Naive thymus-derived CD8-positive, alpha-beta T cell (primary cell): ENCODE measurements at regions not wholly inside any gene's neighbourhood (a gene's known extent, or its start where the extent isn't known, plus 50 kb on each side); places are given as distances from the start of the nearest gene placed in this dataset.
"Not testable (repeated sequence)": the region's sequence is repeated elsewhere in the genome, so short reads cannot be mapped to it uniquely, and the experiment has no call there.

Experiments used
- ATAC-seq, 2 donors: fragments of 150-1000 bp; cut with Tn5 transposase in 1 of 2; sonication (Bioruptor Pico), chemical (Tn5 transposase) in 1 of 2; 1 replicate in 1 of 2; 2 replicates in 1 of 2; pipeline ENCODE4 v1.10.0; 2021; ENCODE audit warnings: mild to moderate bottlenecking in 2 of 2, moderate library complexity in 2 of 2
- POLR2A ChIA-PET: fragments of 350-600 bp; sonication (Branson Sonifier 250); formaldehyde crosslinking; loops from one replicate; lab custom pipeline; 2021; ENCODE audit warnings: antibody characterized with exemption; lab: Charles Lee
- DNase-seq, 10 donors: peaks; one replicate each; pipeline versions ENCODE4 v3.0.0 to v3.0.0-alpha.2; 2020 to 2022
- H3K27ac Mint-ChIP-seq, 10 donors: one replicate each; pipeline ENCODE4 v1.8.0; 2020 to 2022; ENCODE audit warnings: mild to moderate bottlenecking in 10 of 10, mixed read lengths in 10 of 10, moderate library complexity in 4 of 10, inconsistent platforms in 1 of 10
- H3K27me3 Mint-ChIP-seq, 5 donors: one replicate each; pipeline ENCODE4 v1.8.0; 2021 to 2022; ENCODE audit warnings: mixed read lengths in 5 of 5
- H3K36me3 Mint-ChIP-seq, 3 donors: one replicate each; pipeline ENCODE4 v1.8.0; 2020 to 2022; ENCODE audit warnings: mixed read lengths in 3 of 3, mild to moderate bottlenecking in 2 of 3, inconsistent platforms in 1 of 3
- H3K4me1 Mint-ChIP-seq, 4 donors: one replicate each; pipeline ENCODE4 v1.8.0; 2021 to 2022; ENCODE audit warnings: mixed read lengths in 4 of 4
- H3K4me3 Mint-ChIP-seq, 10 donors: one replicate each; pipeline ENCODE4 v1.8.0; 2020 to 2022; ENCODE audit warnings: mild to moderate bottlenecking in 10 of 10, mixed read lengths in 10 of 10, moderate library complexity in 6 of 10, inconsistent platforms in 1 of 10
- H3K9me3 Mint-ChIP-seq, 9 donors: one replicate each; pipeline ENCODE4 v1.8.0; 2020 to 2022; ENCODE audit warnings: mixed read lengths in 9 of 9, mild to moderate bottlenecking in 3 of 9, inconsistent platforms in 1 of 9, moderate library complexity in 1 of 9

DNA sequence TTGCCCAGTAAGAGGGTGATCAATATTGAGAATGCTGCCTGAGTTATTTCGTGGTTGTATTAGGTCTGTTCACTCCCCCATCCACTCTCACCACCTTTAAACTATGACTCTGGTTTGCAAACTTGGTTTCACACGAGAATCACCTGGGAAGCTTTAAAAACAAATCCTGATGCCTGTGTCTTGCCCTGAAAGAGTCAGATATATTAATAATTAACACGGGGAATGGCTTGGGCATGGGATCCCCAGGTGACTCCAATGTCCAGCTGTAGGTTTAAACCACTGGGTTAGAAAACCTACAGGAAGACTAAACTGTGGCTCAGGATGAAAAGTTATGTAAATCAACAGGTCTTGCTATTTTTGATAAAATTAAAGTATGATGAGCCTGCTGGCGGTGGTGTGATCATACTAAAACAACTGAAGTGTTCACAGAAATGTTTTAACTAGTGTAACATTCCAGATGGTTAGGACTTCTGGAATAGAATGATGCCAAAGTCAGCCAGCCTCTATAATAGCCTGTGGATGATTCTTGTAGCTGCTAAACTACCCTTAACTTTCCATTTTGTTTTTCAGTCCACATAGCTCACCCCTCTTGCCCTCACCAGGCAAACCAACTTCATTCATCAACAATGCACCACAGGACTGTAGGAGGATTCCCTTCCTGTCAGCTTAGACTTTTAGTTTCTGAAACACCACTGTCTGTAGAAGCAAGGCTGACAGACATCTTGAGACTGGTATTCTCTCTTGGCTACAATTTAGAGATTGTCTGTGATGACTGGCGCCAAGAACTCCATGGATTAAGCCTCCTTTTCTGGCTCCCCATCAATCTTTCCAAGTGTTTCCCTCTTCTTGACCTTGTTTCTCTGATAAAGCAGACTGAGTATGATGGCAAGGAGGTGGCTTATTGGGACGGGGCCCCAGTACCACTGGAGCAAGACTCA, 119.1 kb upstream of the ADAMTS9 start:
- no peak overlapping the region for H3K27ac Mint-ChIP-seq
- POLR2A ChIA-PET, result no interaction called here
- no peaks in the 10 kb centered on the region for H3K36me3 Mint-ChIP-seq
- H3K27me3 Mint-ChIP-seq, result peaks cover 0 to 1% (median 0%) of the 10 kb centered on the region in 5 donors
- peaks cover 0 to 10% (median 0%) of the 10 kb centered on the region in 9 donors for H3K9me3 Mint-ChIP-seq
- no peaks in the 10 kb centered on the region for H3K4me1 Mint-ChIP-seq
- no peak overlapping the region for H3K4me3 Mint-ChIP-seq
- ATAC-seq (no peak), DNase-seq (no peak)

DNA sequence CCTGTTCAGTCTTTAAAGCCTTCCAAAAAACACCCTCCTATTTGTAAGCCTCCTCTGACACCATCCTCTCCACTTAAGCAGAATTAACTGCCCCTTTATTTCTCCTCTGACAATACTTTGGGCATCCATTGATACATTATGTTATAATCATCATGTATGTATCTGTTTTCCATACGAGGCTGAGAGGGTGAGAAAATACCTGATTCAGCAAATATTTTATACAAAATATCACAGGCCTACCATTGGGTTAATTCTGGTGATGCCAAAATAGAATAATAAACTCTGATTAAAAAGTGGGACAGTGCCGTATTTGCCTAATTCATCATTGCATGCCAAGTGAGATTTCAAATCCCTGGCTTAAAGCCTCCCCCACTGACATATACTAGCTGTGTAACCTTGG, 118.2 kb upstream of the ADAMTS9 start:
- Mint-ChIP-seq H3K4me3 (no peak overlapping the region), H3K9me3 (peaks cover 0 to 10% (median 0%) of the 10 kb centered on the region in 9 donors), H3K27me3 (peaks cover 0 to 1% (median 0%) of the 10 kb centered on the region in 5 donors), H3K27ac (no peak overlapping the region), H3K36me3 (no peaks in the 10 kb centered on the region), H3K4me1 (no peaks in the 10 kb centered on the region)
- DNase-seq (no peak), ATAC-seq (no peak)
- POLR2A ChIA-PET, result no interaction called here

DNA sequence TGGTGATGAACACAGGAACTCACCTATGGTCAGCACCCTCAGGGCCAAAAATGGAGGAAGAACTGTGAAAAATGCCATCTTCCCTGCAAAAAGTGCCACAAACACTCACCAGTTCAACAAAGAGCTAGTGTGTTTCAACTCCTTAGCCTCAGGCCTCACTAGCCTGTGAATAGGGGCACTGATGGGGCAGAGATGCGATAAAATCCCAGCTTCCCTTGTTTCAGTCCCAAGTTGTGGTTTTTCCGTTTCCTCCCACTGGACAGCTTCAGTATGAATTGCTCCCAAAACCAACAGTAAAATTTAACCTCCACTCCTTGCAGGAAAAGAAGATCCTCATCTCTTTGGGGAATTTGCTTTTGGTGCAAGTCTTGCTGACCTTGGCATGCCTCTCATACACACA, 117.4 kb upstream of the ADAMTS9 start:
- no peak for DNase-seq
- no peak overlapping the region for H3K4me3 Mint-ChIP-seq
- H3K9me3 Mint-ChIP-seq, result peaks cover 0 to 10% (median 0%) of the 10 kb centered on the region in 9 donors
- no peaks in the 10 kb centered on the region for H3K4me1 Mint-ChIP-seq
- no peak overlapping the region for H3K27ac Mint-ChIP-seq
- no peaks in the 10 kb centered on the region for H3K27me3 Mint-ChIP-seq
- ATAC-seq, result no peak
- POLR2A ChIA-PET, result no interaction called here
- no peaks in the 10 kb centered on the region for H3K36me3 Mint-ChIP-seq

DNA sequence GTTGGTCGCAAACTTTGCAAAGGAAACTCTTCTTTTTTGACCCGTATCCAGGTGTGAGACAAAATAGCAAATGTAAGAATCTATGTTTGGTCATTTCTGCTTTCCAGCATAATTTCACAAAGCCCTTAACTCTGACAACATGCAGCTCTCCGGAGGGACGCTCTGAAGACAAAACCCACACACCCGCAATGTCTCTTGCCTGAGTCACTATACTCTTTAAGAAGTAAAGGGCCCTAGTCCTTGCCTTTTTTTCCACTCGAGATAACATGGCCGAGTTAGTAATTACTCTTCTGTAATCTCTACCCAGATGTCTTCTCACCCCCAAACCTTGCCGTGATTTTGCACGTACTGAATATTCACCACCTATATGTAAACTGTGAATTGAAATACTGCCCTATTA, 115.7 kb upstream of the ADAMTS9 start:
- H3K36me3 Mint-ChIP-seq, result no peaks in the 10 kb centered on the region
- H3K4me3 Mint-ChIP-seq, result no peak overlapping the region
- H3K9me3 Mint-ChIP-seq, result peaks cover 0 to 10% (median 2%) of the 10 kb centered on the region in 9 donors
- no peaks in the 10 kb centered on the region for H3K27me3 Mint-ChIP-seq
- H3K27ac Mint-ChIP-seq, result no peak overlapping the region
- POLR2A ChIA-PET, result no interaction called here
- DNase-seq (no peak), ATAC-seq (no peak)
- H3K4me1 Mint-ChIP-seq, result no peaks in the 10 kb centered on the region

DNA sequence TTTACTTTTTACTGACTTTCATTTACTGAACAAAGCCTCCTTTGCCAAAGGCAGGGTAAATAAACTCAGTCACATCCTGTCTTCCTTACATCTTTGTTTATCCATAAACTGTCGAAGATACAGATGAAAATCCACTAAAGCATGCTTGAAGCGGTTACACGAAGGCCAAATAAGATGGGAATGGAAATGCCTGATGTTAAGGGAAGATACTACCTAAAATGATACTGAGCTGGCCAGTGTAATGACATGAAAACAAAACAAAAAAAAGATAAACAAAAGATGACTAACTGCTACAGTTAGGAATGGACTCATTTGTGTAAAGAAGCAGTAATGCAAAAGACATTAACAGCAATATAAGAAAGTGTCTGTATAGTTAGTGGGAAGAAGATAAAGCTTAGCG, 114.7 kb upstream of the ADAMTS9 start:
- ATAC-seq, result no peak
- Mint-ChIP-seq H3K36me3 (no peaks in the 10 kb centered on the region), H3K4me3 (no peak overlapping the region), H3K27ac (no peak overlapping the region), H3K27me3 (no peaks in the 10 kb centered on the region), H3K9me3 (peaks cover 0 to 10% (median 2%) of the 10 kb centered on the region in 9 donors), H3K4me1 (no peaks in the 10 kb centered on the region)
- no peak for DNase-seq
- POLR2A ChIA-PET, result no interaction called here

DNA sequence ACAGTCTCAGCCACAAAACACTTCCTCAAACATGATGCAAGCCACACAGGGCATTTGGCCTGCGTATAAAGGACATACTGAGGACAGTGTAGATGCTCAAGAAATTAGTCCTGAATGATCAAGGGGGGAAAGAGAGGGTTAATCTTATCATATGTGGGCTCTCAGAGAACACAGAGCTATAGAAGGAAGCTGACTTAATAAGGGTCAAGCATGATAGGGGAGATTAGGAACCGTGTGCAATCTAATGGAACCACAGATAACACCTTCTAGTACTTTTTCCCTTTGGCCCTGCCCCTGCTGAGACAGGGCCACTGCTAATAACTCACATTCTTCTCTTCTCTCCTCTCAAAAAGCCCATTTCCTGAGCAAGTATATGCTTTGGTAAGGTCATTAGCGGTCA, 114.1 kb upstream of the ADAMTS9 start:
- ATAC-seq (no peak), DNase-seq (no peak)
- POLR2A ChIA-PET, result no interaction called here
- no peak overlapping the region for H3K27ac Mint-ChIP-seq
- no peaks in the 10 kb centered on the region for H3K4me1 Mint-ChIP-seq
- H3K4me3 Mint-ChIP-seq, result no peak overlapping the region
- H3K27me3 Mint-ChIP-seq, result no peaks in the 10 kb centered on the region
- peaks cover 0 to 13% (median 2%) of the 10 kb centered on the region in 9 donors for H3K9me3 Mint-ChIP-seq
- H3K36me3 Mint-ChIP-seq, result no peaks in the 10 kb centered on the region

DNA sequence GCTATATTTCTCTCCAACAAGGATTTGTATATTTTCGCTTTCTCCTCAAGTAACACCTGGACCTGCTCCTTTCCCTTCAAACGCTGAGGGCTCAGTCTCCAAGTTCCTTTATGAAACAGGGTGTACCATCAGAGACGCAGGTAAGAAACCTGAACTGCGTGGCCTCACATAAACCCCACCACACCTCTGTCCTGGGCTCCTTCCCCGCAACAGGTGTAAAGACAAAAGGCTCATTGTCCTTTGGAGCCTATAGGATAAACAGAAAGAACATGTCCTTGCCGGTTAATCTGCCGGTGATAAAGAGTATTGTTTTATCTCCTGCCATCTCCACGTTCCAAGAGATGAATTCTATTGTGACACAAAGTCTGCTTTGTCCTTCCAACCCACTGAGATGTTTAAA, 111.8 kb upstream of the ADAMTS9 start:
- Mint-ChIP-seq H3K9me3 (peaks cover 0 to 10% (median 0%) of the 10 kb centered on the region in 9 donors), H3K27me3 (no peaks in the 10 kb centered on the region), H3K4me3 (no peak overlapping the region), H3K36me3 (no peaks in the 10 kb centered on the region), H3K4me1 (no peaks in the 10 kb centered on the region), H3K27ac (no peak overlapping the region)
- ATAC-seq, result no peak
- POLR2A ChIA-PET, result no interaction called here
- DNase-seq, result no peak

DNA sequence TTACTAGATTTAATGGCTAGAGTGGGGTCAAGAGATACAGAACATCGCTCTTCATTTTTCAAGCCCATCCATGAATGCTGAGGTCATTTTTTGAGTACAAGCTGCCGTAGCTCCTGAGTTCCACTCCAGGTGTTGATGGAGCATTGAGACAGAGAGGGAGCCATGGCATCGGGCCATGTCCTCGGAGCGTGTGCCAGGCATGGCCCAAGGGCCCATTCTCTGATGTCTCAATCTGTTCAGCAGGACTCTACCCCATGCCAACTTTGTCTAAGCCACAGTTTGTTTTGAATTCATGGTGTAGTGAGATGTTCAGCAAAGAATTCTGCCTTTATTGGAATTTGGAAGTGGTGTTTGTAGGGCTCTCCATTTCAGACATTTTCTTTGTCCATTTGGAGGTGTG, 110.5 kb upstream of the ADAMTS9 start:
- ATAC-seq (no peak), DNase-seq (no peak)
- no peak overlapping the region for H3K27ac Mint-ChIP-seq
- H3K36me3 Mint-ChIP-seq, result no peaks in the 10 kb centered on the region
- H3K4me3 Mint-ChIP-seq, result no peak overlapping the region
- no peaks in the 10 kb centered on the region for H3K27me3 Mint-ChIP-seq
- no peaks in the 10 kb centered on the region for H3K4me1 Mint-ChIP-seq
- POLR2A ChIA-PET, result no interaction called here
- H3K9me3 Mint-ChIP-seq, result peaks cover 0 to 10% (median 0%) of the 10 kb centered on the region in 9 donors

DNA sequence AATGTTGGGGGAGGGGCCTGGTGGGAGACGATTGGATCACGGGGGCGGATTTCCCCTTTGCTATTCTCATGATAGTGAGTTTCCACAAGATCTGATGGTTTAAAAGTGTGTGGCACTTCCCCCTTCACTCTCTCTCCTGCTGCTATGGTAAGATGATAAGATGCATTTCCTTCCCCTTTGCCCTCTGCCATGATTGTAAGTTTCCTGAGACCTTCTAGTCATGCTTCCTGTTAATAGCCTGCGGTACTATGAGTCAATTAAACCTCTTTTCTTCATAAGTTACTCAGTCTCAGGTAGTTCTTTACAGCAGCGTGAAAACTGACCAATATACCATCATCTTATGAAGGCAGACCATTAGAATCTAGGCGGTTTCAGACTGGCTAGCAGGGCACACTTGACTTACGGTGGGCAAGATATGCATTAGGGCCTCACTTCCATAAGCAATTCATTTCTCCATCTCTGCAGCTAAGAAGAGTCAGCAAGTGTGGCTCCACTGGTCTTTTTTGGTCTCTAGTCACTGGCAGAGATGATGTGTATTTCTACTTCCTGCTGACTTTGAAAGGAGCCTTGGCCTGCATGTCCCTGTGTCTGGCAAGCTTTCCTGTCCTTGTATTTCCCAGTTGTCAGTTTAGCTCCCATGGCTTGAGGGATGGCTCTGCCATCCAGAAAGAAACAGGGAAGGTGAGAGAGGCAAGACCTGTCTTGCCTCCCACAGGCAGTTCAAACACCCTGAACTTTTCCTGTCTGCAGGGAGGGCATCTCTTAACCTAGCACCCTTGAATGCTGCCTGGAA, 109.0 kb upstream of the ADAMTS9 start:
- no peak for ATAC-seq
- no peak overlapping the region for H3K4me3 Mint-ChIP-seq
- POLR2A ChIA-PET, result no interaction called here
- peaks cover 0 to 10% (median 2%) of the 10 kb centered on the region in 9 donors for H3K9me3 Mint-ChIP-seq
- no peaks in the 10 kb centered on the region for H3K36me3 Mint-ChIP-seq
- no peak overlapping the region for H3K27ac Mint-ChIP-seq
- no peak for DNase-seq
- no peaks in the 10 kb centered on the region for H3K4me1 Mint-ChIP-seq
- no peaks in the 10 kb centered on the region for H3K27me3 Mint-ChIP-seq

DNA sequence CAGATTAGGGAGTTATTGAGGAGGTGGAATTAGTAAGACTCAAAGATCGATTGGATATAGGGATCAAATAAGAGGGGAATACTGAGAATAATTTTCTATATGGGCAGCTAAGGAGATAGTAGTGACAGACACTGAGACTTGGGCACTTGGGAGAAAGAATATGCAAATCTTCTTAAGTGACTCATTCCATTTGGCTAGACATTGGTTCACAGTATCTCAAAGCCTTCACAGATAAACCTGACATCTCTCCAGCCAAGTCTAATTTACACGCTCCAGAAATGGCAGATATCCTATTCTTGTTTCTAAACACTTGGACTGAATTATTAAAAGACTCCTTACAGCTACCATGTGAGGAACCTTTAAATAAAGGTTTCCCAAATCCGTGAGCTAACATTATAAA, 104.6 kb upstream of the ADAMTS9 start:
- no peak for ATAC-seq
- POLR2A ChIA-PET, result interaction anchor here (0.7 kb wide), 1 partner anchor 69 kb away, joined by 6 read pairs; no protein-coding TSS in a partner anchor
- no peak for DNase-seq
- no peaks in the 10 kb centered on the region for H3K36me3 Mint-ChIP-seq
- no peak overlapping the region for H3K4me3 Mint-ChIP-seq
- no peaks in the 10 kb centered on the region for H3K4me1 Mint-ChIP-seq
- H3K27ac Mint-ChIP-seq, result no peak overlapping the region
- no peaks in the 10 kb centered on the region for H3K27me3 Mint-ChIP-seq
- H3K9me3 Mint-ChIP-seq, result peaks cover 0 to 12% (median 2%) of the 10 kb centered on the region in 9 donors

DNA sequence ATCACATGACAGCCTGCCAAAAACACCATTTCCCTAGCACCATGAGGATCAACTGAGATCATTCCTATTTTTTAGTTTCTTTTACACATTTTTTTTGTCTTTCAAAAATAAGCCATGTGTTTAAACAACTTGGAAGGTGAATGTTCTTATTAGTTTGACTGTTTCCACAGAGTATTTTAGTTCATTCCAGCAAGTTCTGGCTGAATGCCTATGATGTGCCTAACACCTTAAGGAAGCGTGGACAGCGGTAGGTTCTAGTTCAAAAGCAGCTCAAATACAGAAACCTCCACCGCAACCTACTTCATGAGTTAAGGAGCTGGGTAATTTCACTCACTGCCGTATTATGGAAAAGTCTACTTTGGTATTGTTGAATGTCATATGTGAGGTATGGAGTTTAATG, 101.3 kb upstream of the ADAMTS9 start:
- ATAC-seq (no peak), DNase-seq (no peak)
- no peak overlapping the region for H3K4me3 Mint-ChIP-seq
- no peaks in the 10 kb centered on the region for H3K36me3 Mint-ChIP-seq
- H3K9me3 Mint-ChIP-seq, result peaks cover 0 to 14% (median 2%) of the 10 kb centered on the region in 9 donors
- no peaks in the 10 kb centered on the region for H3K4me1 Mint-ChIP-seq
- no peaks in the 10 kb centered on the region for H3K27me3 Mint-ChIP-seq
- POLR2A ChIA-PET, result no interaction called here
- H3K27ac Mint-ChIP-seq, result no peak overlapping the region

DNA sequence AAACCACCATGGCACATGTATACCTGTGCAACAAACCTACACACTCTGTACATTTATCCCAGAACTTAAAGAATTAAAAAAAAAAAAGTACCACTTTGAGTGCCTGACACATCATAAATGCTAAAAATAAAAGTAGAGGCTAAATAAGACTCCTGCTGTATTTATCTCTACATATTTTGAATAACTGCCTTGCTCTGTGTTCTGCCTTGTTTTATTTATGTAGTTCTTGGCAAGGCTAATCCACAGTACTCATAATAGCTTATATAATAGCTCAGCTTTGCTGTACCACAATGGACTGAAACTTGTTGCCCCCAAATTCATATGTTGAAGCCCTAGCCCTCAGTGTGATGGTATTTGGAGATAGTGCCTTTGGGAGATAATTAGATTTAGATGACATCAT, 95.4 kb upstream of the ADAMTS9 start:
- ATAC-seq, result no peak
- no peaks in the 10 kb centered on the region for H3K36me3 Mint-ChIP-seq

DNA sequence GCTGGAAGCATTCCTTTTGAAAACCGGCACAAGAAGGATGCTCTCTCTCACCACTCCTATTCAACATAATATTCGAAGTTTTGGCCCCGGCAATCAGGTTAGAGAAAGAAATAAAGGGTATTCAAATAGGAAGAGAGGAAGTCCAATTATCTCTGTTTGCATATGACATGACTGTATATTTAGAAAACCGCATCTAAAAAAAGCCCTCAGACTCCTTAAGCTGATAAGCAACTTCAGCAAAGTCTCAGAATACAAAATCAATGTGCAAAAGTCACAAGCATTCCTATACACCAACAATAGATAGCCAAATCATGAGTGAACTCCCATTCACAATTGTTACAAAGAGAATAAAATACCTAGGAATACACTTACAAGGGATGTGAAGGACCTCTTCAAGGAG, 93.1 kb upstream of the ADAMTS9 start:
- ATAC-seq, POLR2A ChIA-PET, H3K27me3 Mint-ChIP-seq, H3K4me1 Mint-ChIP-seq, H3K36me3 Mint-ChIP-seq, H3K27ac Mint-ChIP-seq, H3K4me3 Mint-ChIP-seq, DNase-seq: not testable (repeated sequence)
- H3K9me3 Mint-ChIP-seq, result peaks cover 3 to 57% (median 21%) of the 10 kb centered on the region in 9 donors

More for the DNA sequence above, 95.4 kb upstream of the ADAMTS9 start:
- no peaks in the 10 kb centered on the region for H3K4me1 Mint-ChIP-seq
- no peak overlapping the region for H3K27ac Mint-ChIP-seq
- H3K4me3 Mint-ChIP-seq, result no peak overlapping the region
- POLR2A ChIA-PET, result no interaction called here
- H3K27me3 Mint-ChIP-seq, result peaks cover 0 to under 1% (median 0%) of the 10 kb centered on the region in 5 donors
- no peak for DNase-seq
- H3K9me3 Mint-ChIP-seq, result peaks cover 2 to 49% (median 18%) of the 10 kb centered on the region in 9 donors
